Muscle of leg (tissue), 3 donors: ENCODE measurements at regions not wholly inside any gene's neighbourhood (a gene's known extent, or its start where the extent isn't known, plus 50 kb on each side); places are given as distances from the start of the nearest gene placed in this dataset.
"Not testable (repeated sequence)": the region's sequence is repeated elsewhere in the genome, so short reads cannot be mapped to it uniquely, and the experiment has no call there.

Source experiments
- DNase-seq: peaks from one replicate; pipeline ENCODE4 v3.0.0; 2013
- H3K27ac ChIP-seq: one replicate; pipeline ENCODE4 v1.5.1; 2013; ENCODE audit warnings: mild to moderate bottlenecking, low read length, control low read depth
- H3K27me3 ChIP-seq: one replicate; pipeline ENCODE4 v1.6.1; 2013; ENCODE audit warnings: low read length; ENCODE audit not compliant: control insufficient read depth, insufficient read depth
- H3K36me3 ChIP-seq: one replicate; pipeline ENCODE4 v1.6.1; 2013; ENCODE audit warnings: low read length; ENCODE audit not compliant: control insufficient read depth, insufficient read depth
- H3K4me1 ChIP-seq: one replicate; pipeline ENCODE4 v1.6.1; 2013; ENCODE audit warnings: low read length; ENCODE audit not compliant: control insufficient read depth, insufficient read depth
- H3K4me3 ChIP-seq: one replicate; pipeline ENCODE4 v1.5.1; 2013; ENCODE audit warnings: low read length, control low read depth
- H3K9me3 ChIP-seq: replicated peaks from 2 replicates; pipeline ENCODE4 v1.6.1; 2013; ENCODE audit warnings: low read depth, low read length; ENCODE audit not compliant: control insufficient read depth
- WGBS: methylation state at CpG from one replicate; pipeline ENCODE4 v1.1.5; 2013; ENCODE audit warnings: missing lambda C conversion rate; ENCODE audit not compliant: insufficient coverage; 5-methylcytosine and 5-hydroxymethylcytosine counted together

DNA sequence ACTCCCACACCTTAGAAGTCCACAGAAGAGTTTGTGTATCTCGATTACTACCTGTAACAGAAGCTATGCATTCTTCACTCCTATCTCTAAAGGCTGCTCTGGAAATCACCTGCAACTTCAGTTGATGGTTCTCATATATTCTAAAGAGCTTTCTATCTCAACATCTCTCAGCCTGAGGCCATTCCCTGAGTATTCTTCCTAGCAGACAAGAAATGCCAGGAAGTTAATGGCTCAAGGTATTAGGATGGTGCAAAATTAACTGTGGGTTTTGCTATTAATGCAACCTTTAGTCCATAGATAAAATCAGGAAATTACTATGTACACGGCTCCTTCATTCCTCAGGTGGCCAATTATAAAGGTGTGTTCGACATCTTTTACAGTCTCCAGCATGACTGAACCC, 290.1 kb downstream of the ZNF716 start:
- not testable (repeated sequence) for H3K27ac ChIP-seq, DNase-seq, H3K4me1 ChIP-seq, H3K4me3 ChIP-seq, H3K27me3 ChIP-seq, H3K36me3 ChIP-seq, H3K9me3 ChIP-seq
- no CpG with 5 or more reads among the region's 3 CpGs for WGBS

DNA sequence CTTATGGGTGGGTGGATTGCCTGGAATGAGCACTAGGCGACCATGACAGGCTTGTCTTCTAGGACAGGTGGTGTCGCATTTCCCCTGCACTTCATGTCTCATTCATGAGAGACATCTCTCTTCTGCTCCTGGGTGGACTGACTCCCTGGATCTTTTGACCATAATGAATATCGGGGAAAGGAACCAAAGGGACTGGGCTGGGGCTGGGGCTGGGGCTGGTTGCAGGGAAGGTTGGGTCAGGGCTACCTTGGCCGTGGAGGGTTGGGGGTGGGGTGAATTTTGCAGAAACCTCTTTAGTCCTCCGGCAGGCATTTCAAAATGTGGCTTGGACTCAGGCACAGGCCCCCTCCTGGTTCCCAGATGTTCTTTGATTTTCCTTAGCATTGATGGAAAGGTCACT, 319.2 kb downstream of the ZNF716 start:
- peaks cover 32% of the 10 kb centered on the region for H3K9me3 ChIP-seq
- DNase-seq: no peak
- H3K4me3 ChIP-seq: no peak overlapping the region
- no peaks in the 10 kb centered on the region for H3K36me3 ChIP-seq
- WGBS: 93% methylated on average over 3 of the region's 5 CpGs
- H3K27me3 ChIP-seq: no peaks in the 10 kb centered on the region
- H3K4me1 ChIP-seq: no peaks in the 10 kb centered on the region
- H3K27ac ChIP-seq: no peak overlapping the region

DNA sequence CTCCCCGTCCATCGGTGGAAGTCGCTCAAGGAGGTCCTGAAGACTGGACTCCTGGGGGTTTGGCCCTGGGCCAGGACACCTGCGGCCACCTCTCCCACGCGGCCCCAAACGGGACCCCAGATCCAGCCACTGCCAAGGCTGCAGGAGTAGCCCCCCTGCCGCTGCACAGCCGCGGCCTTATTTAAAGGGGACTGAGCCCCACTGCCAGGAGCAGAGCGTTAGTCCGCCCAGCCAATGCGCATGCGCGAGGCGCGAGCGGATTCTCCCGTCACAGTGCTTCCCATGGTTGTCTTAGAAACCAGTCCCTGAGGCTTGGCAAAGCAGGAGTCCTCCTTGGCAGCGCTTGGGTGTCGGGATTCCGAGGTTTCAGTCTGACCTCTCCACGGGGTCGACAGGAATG, 320.0 kb downstream of the ZNF716 start:
- Histone ChIP-seq H3K9me3 (peaks cover 37% of the 10 kb centered on the region), H3K4me3 (no peak overlapping the region), H3K4me1 (no peaks in the 10 kb centered on the region), H3K27me3 (no peaks in the 10 kb centered on the region), H3K27ac (no peak overlapping the region), H3K36me3 (no peaks in the 10 kb centered on the region)
- no peak for DNase-seq
- 81% methylated on average over 23 of the region's 24 CpGs for WGBS

DNA sequence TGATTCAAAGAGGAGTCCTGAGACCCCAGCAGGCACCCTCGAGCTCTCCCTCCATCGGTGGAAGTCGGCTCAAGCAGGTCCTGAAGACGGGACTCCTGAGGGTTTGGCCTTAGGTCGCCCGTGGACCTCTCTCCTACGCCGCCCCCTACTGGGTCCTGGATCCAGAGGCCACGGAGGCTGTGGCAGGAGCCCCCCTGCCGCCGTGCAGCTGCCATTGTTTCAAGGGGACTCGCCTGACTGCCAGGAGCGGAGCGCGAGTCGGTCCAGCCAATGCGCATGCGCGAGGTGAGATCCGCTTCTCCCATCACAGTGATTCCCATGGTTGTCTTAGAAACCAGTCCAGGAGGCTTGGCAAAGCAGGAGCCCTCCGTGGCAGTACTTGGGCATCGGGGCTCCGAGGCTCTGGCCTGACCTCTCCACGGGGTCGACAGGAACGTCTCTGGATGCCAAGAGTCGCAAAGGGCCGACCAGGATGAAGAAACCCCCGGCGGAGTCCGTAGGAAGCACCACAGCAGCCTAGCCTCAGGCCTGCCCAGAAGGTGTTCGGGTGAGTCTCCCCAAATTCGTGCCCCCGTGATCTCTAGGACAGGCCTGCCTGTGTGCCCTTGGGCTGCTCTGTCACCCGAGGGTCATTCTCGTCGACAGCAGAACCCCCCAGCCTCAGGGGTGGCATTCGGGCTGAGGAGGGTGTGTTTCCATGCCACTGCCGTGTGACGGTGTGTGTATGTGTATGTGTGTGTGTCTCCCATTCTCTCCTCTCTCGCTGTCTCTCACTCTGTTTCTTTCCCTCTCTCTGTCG, 322.3 kb downstream of the ZNF716 start:
- H3K27me3 ChIP-seq: no peaks in the 10 kb centered on the region
- no peak for DNase-seq
- 85% methylated on average over 27 of the region's 42 CpGs for WGBS
- H3K9me3 ChIP-seq: peaks cover 50% of the 10 kb centered on the region
- no peaks in the 10 kb centered on the region for H3K4me1 ChIP-seq
- H3K36me3 ChIP-seq: no peaks in the 10 kb centered on the region
- H3K27ac ChIP-seq: no peak overlapping the region
- H3K4me3 ChIP-seq: no peak overlapping the region

DNA sequence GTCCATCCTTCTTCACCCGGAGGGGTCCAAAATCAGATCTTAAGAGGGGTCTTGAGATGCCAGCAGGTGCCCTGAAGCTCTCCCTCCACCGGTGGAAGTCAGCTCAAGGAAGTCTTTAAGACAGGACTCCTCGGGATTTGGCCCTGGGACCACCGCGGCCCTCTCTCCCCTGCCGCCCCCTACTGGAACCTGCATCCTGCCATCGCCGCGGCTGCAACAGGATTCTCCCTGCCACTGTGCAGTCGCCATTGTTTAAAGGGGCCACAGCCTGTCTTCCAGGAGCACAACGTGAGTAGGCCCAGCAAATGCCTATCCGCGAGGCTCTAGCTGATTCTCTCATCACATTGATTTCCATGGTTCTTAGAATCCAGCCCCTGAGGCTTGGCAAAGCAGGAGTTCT, 324.3 kb downstream of the ZNF716 start:
- 85% methylated on average over 13 of the region's 13 CpGs for WGBS
- no peak overlapping the region for H3K27ac ChIP-seq
- no peak for DNase-seq
- no peak overlapping the region for H3K4me3 ChIP-seq
- H3K36me3 ChIP-seq: no peaks in the 10 kb centered on the region
- H3K27me3 ChIP-seq: no peaks in the 10 kb centered on the region
- H3K9me3 ChIP-seq: peaks cover 51% of the 10 kb centered on the region
- no peaks in the 10 kb centered on the region for H3K4me1 ChIP-seq

DNA sequence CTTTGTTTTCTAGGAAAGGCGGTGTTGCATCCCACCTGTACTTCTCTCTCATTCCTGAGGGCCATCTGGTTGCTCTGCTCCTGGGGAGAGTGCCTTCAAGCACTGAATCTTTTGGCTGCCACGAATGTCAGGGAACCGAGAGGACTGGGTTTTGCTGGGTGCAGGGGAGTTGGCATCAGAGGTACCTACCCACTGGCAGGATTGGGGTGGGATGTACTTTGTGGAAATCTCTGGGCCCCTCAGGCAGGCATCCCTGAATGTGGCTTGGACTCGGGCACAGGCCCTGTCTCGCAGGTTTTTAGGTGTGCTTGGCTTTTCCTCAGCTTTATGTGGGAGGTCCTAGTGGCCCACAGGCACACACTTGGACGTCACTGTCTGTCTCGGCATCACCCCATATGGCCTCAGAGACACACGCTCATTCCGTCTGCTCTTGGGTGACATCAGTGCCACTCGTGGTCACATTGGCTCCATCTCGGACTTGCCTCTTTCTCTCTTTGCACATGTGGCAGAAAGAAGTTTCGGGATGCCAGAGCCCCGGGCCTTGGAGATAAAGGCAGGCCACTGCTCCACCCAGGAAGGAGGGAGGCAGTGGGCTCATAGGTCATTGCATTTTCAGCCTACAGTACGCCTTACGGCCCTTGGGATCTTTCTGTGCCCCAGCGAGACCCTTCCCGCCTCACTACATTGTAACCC, 325.6 kb downstream of the ZNF716 start:
- no peak for DNase-seq
- H3K4me3 ChIP-seq: no peak overlapping the region
- 81% methylated on average over 13 of the region's 17 CpGs for WGBS
- peaks cover 44% of the 10 kb centered on the region for H3K9me3 ChIP-seq
- no peak overlapping the region for H3K27ac ChIP-seq
- H3K36me3 ChIP-seq: no peaks in the 10 kb centered on the region
- H3K4me1 ChIP-seq: no peaks in the 10 kb centered on the region
- no peaks in the 10 kb centered on the region for H3K27me3 ChIP-seq

DNA sequence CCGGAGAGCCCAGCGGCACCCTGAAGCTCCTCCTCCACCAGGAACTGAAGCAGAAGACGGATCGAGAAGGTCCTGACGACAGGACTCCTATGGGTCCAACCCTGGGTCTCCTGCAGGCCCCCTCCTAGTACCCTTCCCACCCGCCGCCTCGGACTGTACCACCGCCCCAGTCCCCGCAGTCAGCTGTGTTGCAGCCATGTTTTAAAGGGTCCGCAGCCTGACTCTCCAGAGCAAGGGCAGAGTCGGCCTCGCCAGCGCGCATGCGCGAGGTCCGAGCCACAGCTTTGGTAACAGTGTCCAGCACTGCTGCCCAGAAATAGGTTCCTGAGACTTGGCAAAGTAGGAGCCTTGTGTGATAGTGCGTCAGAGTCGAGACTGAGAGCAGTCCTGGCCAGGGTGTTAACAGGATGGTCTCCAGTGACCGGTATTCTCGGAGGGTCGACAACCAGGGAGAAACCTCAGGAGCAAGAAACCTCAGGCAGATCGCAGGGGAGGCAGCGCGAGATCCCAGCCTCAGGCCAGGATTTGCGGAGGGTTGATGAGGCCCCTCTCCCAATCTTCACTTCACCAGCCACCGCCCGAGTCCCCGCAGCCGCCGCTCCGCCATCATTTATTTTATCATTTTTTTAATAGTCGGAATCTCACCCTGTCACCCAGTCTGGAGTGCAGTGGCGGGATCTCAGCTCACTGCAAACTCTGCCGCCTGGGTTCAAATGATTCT, 326.3 kb downstream of the ZNF716 start:
- not testable (repeated sequence) for H3K27me3 ChIP-seq, DNase-seq, H3K27ac ChIP-seq, H3K4me3 ChIP-seq, H3K36me3 ChIP-seq, H3K4me1 ChIP-seq
- peaks cover 41% of the 10 kb centered on the region for H3K9me3 ChIP-seq
- WGBS: 95% methylated on average over 29 of the region's 36 CpGs

DNA sequence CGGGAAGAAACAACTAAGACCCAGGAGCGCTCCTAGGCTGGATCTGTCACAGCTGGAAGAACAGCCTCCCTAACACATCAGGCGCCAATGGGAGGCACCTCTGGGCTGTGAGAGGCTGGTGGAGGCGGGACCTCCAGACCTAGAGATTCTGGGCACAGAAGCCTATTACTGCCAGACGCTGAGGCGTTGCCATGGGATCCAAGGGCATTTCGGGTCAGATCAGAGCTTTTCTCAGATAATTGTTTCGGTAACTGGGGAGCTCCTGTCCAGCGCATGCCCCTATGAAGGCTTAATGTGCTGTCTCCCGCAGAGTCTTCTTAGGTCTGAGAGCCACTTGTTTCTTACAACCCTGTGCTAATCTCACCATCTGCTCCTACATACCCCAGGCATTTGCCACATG, 339.2 kb downstream of the ZNF716 start:
- Histone ChIP-seq H3K9me3 (peaks cover 11% of the 10 kb centered on the region), H3K4me1 (no peaks in the 10 kb centered on the region), H3K27me3 (no peaks in the 10 kb centered on the region), H3K36me3 (no peaks in the 10 kb centered on the region), H3K4me3 (no peak overlapping the region), H3K27ac (no peak overlapping the region)
- WGBS: 88% methylated on average over 7 of the region's 10 CpGs
- no peak for DNase-seq

DNA sequence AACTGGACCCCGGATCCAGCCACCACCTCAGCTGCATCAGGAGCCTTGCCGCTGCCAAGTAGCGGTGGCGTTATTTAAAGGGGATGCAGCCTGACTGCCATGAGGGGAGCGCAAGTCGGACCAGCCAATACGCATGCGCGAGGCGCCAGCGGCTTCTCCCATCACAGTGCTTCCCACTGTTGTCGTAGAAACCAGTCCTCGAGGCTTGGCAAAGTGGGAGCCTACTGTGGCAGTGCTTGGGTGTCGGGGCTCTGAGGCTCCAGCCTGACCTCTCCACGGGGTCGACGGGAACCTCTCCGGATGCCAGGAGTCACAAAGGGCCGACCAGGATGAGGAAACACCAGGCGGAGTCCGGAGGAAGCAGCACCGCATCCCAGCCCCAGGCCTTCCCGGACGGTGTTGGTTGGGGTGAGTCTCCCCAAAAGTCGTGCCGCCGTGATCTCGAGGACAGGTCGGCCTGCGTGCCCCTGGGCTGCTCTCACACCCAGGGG, 369.6 kb downstream of the ZNF716 start:
- no peak for DNase-seq
- 92% methylated on average over 30 of the region's 30 CpGs for WGBS
- H3K27me3 ChIP-seq: no peaks in the 10 kb centered on the region
- no peak overlapping the region for H3K4me3 ChIP-seq
- H3K36me3 ChIP-seq: no peaks in the 10 kb centered on the region
- H3K9me3 ChIP-seq: peaks cover 46% of the 10 kb centered on the region
- H3K4me1 ChIP-seq: no peaks in the 10 kb centered on the region
- no peak overlapping the region for H3K27ac ChIP-seq

DNA sequence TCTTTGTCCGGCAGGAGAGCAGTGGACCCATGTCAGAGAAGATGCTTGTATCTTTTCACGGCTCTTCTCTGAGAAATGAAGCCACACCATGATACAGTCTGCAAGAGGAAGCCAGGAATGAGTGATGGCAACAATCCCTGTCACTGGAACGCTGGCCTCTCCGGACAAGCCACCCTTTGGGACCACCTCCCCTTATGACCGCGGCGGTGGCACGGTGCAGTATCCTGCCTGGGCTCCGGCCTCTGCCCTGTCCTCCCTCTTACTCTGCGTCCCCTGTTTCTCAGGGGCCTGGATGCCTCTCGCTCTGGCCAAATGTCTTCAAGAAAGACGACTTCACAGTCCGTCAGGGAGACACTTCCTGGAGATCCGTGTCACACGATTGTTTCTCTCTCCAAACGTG, 370.5 kb downstream of the ZNF716 start:
- no peaks in the 10 kb centered on the region for H3K27me3 ChIP-seq
- H3K9me3 ChIP-seq: peaks cover 43% of the 10 kb centered on the region
- no peak overlapping the region for H3K27ac ChIP-seq
- no peak for DNase-seq
- no peak overlapping the region for H3K4me3 ChIP-seq
- H3K4me1 ChIP-seq: no peaks in the 10 kb centered on the region
- no peaks in the 10 kb centered on the region for H3K36me3 ChIP-seq
- WGBS: 77% methylated on average over 16 of the region's 16 CpGs
